ENCODE measurements at regions not wholly inside any gene's neighbourhood (a gene's known extent, or its start where the extent isn't known, plus 50 kb on each side); places are given as distances from the start of the nearest gene placed in this dataset.
A peak's percentile ranks its signal among the peaks of the same experiment; 100 is the strongest.
"Not testable (repeated sequence)": the region's sequence is repeated elsewhere in the genome, so short reads cannot be mapped to it uniquely, and the experiment has no call there.

DNA sequence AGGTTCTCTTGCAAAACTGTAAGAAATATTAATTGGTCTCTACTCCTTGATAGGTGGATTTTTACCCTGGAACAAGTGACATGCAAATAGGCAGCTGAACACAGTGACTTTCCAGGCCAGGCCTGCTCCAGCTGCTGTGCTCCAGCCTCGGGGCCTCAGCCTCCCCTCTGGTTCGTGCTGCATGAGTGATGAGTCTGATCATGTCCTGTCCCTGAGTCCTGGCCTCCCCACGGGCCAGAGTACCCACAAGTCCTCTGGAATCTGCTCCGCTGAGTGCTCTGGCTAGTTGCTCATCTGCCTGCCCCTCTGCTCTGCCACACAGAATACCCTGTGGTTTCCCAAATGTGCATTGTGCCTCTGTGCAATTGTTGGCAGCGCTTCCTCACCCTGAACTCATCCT lies 80.1 kb upstream of the PDZD8 start:
- DNase-seq = no peak
- CTCF ChIA-PET = no interaction called here

DNA sequence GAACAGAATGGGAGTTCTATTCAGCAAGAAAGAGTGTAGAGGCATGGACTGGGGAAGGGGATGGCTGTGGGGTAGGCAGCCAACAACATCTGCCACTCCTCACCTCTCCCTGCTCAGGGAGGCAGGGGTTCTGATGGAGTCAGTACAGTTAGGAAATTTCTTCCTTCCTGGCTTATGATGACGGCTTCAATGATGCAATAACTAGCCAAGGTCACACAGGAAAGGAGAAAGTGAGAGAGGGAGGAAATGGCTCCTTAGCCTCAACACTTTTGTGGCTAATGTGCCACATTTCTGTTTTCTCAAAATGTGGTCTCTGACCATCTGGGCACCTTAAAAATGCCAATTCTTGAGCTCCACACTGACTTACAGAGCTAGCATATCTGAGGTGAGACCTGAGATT lies 79.3 kb upstream of the PDZD8 start:
- POLR2A ChIA-PET = no interaction called here
- no peak overlapping the region for H3K4me3 Mint-ChIP-seq
- peaks cover 20% of the 10 kb centered on the region for H3K27me3 Mint-ChIP-seq
- H3K9me3 Mint-ChIP-seq (ENCODE audit: low read depth) = peaks cover 11% of the 10 kb centered on the region
- no peak overlapping the region for H3K27ac Mint-ChIP-seq
- H3K36me3 Mint-ChIP-seq (ENCODE audit: low read depth) = no peaks in the 10 kb centered on the region
- intact Hi-C loops (cut with DNase I, micrococcal nuclease) = no loop called here
- ATAC-seq (no peak), DNase-seq (no peak)
- H3K4me1 Mint-ChIP-seq = no peaks in the 10 kb centered on the region
- CTCF ChIA-PET = no interaction called here

More for the DNA sequence above, 80.1 kb upstream of the PDZD8 start:
- Mint-ChIP-seq H3K4me3 (no peak overlapping the region), H3K9me3 (ENCODE audit: low read depth) (peaks cover 11% of the 10 kb centered on the region), H3K27me3 (peaks cover 17% of the 10 kb centered on the region), H3K4me1 (no peaks in the 10 kb centered on the region), H3K36me3 (ENCODE audit: low read depth) (no peaks in the 10 kb centered on the region), H3K27ac (no peak overlapping the region)
- intact Hi-C loops (cut with DNase I, micrococcal nuclease) = no loop called here
- POLR2A ChIA-PET = no interaction called here
- no peak for ATAC-seq

DNA sequence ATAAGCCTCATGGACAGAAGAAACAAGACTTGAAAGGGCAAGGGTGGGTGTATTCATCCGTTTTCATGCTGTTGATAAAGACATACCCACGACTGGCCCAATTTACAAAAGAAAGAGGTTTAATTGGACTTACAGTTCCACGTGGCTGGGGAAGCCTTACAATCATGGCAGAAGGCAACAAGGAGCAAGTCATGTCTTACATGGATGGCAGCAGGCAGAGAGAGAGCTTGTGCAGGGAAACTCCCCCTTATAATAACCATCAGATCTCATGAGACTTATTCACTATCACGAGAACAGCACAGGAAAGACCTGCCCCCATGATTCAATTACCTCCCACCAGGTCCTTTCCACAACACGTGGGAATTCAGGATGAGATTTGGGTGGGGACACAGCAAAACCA lies 78.2 kb upstream of the PDZD8 start:
- peaks cover 18% of the 10 kb centered on the region for H3K27me3 Mint-ChIP-seq
- ATAC-seq; CTCF ChIA-PET; H3K4me3 Mint-ChIP-seq; H3K27ac Mint-ChIP-seq; H3K36me3 Mint-ChIP-seq (ENCODE audit: low read depth); intact Hi-C loops (cut with DNase I, micrococcal nuclease); POLR2A ChIA-PET; DNase-seq; H3K4me1 Mint-ChIP-seq: not testable (repeated sequence)
- peaks cover 11% of the 10 kb centered on the region for H3K9me3 Mint-ChIP-seq (ENCODE audit: low read depth)

DNA sequence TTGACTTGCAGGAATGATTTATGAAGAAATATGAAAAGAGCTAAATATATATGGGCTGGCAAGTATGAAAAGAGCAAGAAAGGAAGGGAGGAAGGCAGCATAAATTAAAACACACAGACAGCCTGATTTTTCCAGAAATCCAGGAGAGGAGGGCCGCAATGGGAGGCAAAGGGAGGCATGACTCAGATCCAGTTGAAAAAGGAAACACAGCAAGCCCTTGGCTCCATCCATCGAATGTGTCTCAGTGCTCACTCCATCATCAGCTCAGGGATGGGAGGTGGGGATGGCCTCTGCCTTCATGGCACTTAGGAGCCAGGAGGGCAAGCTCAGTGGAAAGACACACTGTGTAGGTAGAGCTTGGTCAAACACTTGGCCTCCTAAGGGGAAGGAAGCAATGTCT lies 75.7 kb upstream of the PDZD8 start:
- POLR2A ChIA-PET = no interaction called here

DNA sequence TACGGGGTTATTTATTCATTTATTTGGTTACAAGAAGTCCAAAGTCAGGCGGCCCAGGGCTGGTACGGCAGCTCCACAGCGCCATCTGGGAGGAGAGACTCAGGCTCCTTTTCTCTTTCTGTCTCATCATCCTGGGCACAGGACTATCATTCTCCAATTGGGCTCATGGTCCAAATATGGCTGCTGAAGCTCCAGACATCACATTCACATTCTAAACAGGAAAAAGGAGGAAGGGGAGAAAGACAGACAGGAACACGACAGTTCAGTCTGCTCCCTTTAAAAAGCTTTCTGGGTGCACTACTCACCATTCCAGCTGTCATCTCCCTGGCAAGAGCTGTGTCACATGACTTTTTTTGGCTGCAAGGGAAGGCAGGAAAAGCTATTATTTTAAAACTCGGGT lies 74.4 kb upstream of the PDZD8 start:
- H3K27ac Mint-ChIP-seq = no peak overlapping the region
- peaks cover 12% of the 10 kb centered on the region for H3K27me3 Mint-ChIP-seq
- peaks cover 2% of the 10 kb centered on the region for H3K36me3 Mint-ChIP-seq (ENCODE audit: low read depth)
- intact Hi-C loops (cut with DNase I, micrococcal nuclease) = no loop called here
- no peak for ATAC-seq
- DNase-seq = no peak
- peaks cover 22% of the 10 kb centered on the region for H3K9me3 Mint-ChIP-seq (ENCODE audit: low read depth)
- POLR2A ChIA-PET = no interaction called here
- no peak overlapping the region for H3K4me3 Mint-ChIP-seq
- CTCF ChIA-PET = no interaction called here
- no peaks in the 10 kb centered on the region for H3K4me1 Mint-ChIP-seq

More for the DNA sequence above, 75.7 kb upstream of the PDZD8 start:
- H3K27ac Mint-ChIP-seq = no peak overlapping the region
- peaks cover 2% of the 10 kb centered on the region for H3K36me3 Mint-ChIP-seq (ENCODE audit: low read depth)
- peaks cover 16% of the 10 kb centered on the region for H3K27me3 Mint-ChIP-seq
- no peaks in the 10 kb centered on the region for H3K4me1 Mint-ChIP-seq
- no peak overlapping the region for H3K4me3 Mint-ChIP-seq
- CTCF ChIA-PET = interaction anchor here (2.5 kb wide), 1 partner anchor 8 kb away, joined by 9 read pairs; no protein-coding TSS in a partner anchor
- ATAC-seq (no peak), DNase-seq (no peak)
- H3K9me3 Mint-ChIP-seq (ENCODE audit: low read depth) = peaks cover 18% of the 10 kb centered on the region
- intact Hi-C loops (cut with DNase I, micrococcal nuclease) = no loop called here

DNA sequence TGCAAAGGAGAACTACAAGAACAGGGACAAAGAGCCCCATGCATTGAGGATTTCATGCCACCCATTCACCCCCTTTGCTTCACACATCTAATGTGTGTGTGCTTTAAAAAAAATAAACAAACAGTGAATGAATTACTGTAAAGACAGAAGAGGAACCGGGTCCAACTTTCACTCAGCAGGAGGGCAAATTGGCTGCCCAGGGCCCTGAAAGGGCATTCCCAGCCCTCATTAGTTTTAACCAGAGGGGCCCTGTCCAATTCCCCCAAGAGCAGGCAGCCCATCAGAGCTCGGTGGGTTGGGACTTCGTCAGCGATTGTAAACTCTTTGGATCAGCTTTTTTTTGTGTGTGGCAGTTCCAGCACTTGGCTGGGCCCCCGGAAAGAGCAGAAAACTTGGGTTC lies 73.6 kb upstream of the PDZD8 start:
- POLR2A ChIA-PET = no interaction called here
- no peak for DNase-seq
- Mint-ChIP-seq H3K27me3 (peaks cover 13% of the 10 kb centered on the region), H3K27ac (no peak overlapping the region), H3K9me3 (ENCODE audit: low read depth) (peaks cover 22% of the 10 kb centered on the region), H3K4me3 (no peak overlapping the region), H3K4me1 (no peaks in the 10 kb centered on the region), H3K36me3 (ENCODE audit: low read depth) (peaks cover 2% of the 10 kb centered on the region)
- intact Hi-C loops (cut with DNase I, micrococcal nuclease) = no loop called here
- CTCF ChIA-PET = interaction anchor here (0.7 kb wide), 2 partner anchors 11 to 815 kb away, joined by 3 read pairs; no protein-coding TSS in a partner anchor
- ATAC-seq = no peak

DNA sequence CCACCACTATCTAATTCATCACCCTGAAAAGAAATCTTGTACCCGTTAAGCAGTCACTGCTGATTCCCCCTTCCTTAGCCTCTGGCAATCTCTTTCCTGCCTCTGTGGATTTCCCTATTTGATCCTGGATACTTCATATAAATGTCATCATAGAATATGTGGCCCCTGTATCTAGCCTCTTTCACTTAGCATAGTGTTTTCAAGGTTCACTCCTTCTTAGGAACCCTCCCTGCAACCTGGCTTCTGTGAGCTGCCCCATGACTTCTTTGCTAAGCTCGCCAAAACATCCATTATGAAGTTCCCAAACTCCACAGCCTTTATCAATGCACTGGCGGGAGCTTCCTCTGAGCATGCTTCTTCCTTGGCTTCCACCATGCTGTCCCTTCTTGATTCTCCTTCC lies 70.8 kb upstream of the PDZD8 start:
- Mint-ChIP-seq H3K27me3 (peaks cover 20% of the 10 kb centered on the region), H3K27ac (no peak overlapping the region), H3K4me3 (no peak overlapping the region), H3K9me3 (ENCODE audit: low read depth) (peaks cover 11% of the 10 kb centered on the region), H3K4me1 (peaks cover 6% of the 10 kb centered on the region), H3K36me3 (ENCODE audit: low read depth) (peaks cover 2% of the 10 kb centered on the region)
- ATAC-seq = no peak
- DNase-seq = no peak
- POLR2A ChIA-PET = no interaction called here
- intact Hi-C loops (cut with DNase I, micrococcal nuclease) = no loop called here
- CTCF ChIA-PET = interaction anchor here (0.6 to 1.0 kb wide), 2 partner anchors 13 to 131 kb away, joined by 3 read pairs; no protein-coding TSS in a partner anchor

DNA sequence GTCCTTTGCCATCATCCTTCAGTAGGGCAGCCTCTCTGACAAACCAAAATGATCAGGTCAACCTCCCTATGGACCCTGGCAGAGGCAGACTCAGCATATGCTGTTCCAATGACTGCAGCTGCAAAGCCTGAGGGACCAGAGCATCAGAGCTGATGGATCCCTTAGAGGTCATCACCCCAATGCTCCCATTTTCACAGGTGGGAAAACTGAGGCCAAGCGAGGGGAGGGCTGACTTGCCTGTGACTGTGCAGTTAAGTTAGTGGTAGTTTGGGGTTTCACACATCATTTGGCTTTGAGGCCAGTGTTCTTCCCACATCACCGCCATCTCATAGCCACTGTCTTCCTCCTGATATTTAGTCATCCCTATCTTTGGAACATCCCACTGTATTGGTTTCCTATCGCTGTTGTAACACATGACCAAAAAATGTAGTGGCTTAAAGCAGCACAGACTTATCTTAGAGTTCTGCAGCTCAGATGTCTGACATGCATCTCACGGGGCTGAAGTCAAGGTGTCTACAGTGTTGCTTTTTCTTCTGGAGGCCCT lies 69.3 kb upstream of the PDZD8 start:
- H3K9me3 Mint-ChIP-seq (ENCODE audit: low read depth) = peaks cover 11% of the 10 kb centered on the region
- no peak overlapping the region for H3K4me3 Mint-ChIP-seq
- no peak overlapping the region for H3K27ac Mint-ChIP-seq
- ATAC-seq (no peak), DNase-seq (no peak)
- intact Hi-C loops (cut with DNase I, micrococcal nuclease) = loop anchor here in 1 of 2 experiments (5.0 kb wide), 1 partner anchor 227 kb away; no protein-coding TSS in a partner anchor
- H3K36me3 Mint-ChIP-seq (ENCODE audit: low read depth) = peaks cover 2% of the 10 kb centered on the region
- H3K4me1 Mint-ChIP-seq = peaks cover 6% of the 10 kb centered on the region
- POLR2A ChIA-PET = no interaction called here
- CTCF ChIA-PET = interaction anchor here (0.6 to 0.9 kb wide), 2 partner anchors 18 to 91 kb away, joined by 3 read pairs; no protein-coding TSS in a partner anchor
- H3K27me3 Mint-ChIP-seq = peaks cover 14% of the 10 kb centered on the region

DNA sequence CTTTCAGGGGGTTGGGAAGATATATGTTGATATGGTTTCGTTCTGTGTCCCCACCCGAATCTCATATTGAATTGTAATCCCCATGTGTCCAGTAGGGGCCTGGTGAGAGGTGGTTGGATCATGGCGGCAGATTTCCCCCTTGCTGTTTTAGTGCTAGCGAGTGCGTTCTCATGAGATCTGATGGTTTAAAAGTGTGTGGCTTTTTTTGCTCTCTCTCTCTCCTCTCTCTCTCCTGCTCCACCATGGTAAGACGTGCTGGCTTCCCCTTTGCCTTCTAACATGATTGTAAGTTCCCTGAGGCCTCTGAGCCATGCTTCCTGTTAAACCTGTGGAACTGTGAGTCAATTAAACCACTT lies 68.4 kb upstream of the PDZD8 start:
- Mint-ChIP-seq H3K4me3 (no peak overlapping the region), H3K4me1 (peaks cover 6% of the 10 kb centered on the region), H3K9me3 (ENCODE audit: low read depth) (peaks cover 11% of the 10 kb centered on the region), H3K27ac (no peak overlapping the region), H3K36me3 (ENCODE audit: low read depth) (peaks cover 2% of the 10 kb centered on the region), H3K27me3 (peaks cover 14% of the 10 kb centered on the region)
- CTCF ChIA-PET = interaction anchor here (0.6 to 0.9 kb wide), 2 partner anchors 17 to 90 kb away, joined by 3 read pairs; no protein-coding TSS in a partner anchor
- DNase-seq (no peak), ATAC-seq (no peak)
- POLR2A ChIA-PET = no interaction called here
- intact Hi-C loops (cut with DNase I, micrococcal nuclease) = loop anchor here in 1 of 2 experiments (1.0 to 5.0 kb wide), 2 partner anchors 226 to 798 kb away; no protein-coding TSS in a partner anchor

DNA sequence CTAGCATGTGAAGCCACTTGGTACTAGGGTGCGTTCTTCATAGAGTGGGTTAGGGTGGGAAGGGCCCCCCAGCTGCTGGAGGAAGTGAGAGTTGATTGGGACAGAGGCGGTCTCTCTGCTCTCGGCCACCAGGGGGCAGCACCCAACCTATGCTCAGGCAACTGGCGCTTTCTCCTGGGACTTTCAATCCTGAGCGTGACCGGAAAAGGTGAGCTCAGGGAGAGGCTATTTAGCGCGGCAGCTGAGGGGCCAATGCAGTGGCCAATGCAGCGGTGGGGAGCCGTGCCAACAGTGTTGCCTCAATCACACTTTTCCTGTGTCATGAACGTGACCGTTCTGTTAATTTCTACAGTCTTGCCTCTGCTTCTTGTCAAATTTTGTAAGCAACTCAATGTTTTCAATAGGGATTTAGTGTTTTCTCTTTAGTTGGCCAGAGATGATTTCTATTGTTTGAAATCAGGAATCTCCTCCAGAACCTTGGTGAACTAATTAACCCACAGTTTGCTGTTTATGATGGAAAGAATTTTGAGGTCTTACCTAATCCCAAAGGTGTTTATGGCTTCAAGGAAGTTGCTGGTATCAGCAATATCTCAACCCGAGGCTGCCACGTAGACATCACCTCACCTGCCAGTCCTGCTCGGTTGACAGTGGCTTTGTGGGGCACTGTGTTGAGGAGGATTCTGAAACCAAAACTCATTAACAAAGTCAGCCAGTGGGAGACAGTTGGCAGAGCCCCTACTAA lies 67.9 kb upstream of the PDZD8 start:
- Mint-ChIP-seq H3K27me3 (peaks cover 15% of the 10 kb centered on the region), H3K36me3 (ENCODE audit: low read depth) (peaks cover 2% of the 10 kb centered on the region), H3K27ac (no peak overlapping the region), H3K9me3 (ENCODE audit: low read depth) (peaks cover 11% of the 10 kb centered on the region), H3K4me1 (peaks cover 6% of the 10 kb centered on the region), H3K4me3 (no peak overlapping the region)
- intact Hi-C loops (cut with DNase I, micrococcal nuclease) = loop anchor here in 1 of 2 experiments (1.0 to 5.0 kb wide), 2 partner anchors 226 to 798 kb away; no protein-coding TSS in a partner anchor
- POLR2A ChIA-PET = no interaction called here
- DNase-seq (peak; percentile 81), ATAC-seq (peak; percentile 63)
- CTCF ChIA-PET = interaction anchor here (0.6 to 1.9 kb wide), 19 partner anchors 9 to 799 kb away, joined by 3 to 9 read pairs (median 4); no protein-coding TSS in a partner anchor

DNA sequence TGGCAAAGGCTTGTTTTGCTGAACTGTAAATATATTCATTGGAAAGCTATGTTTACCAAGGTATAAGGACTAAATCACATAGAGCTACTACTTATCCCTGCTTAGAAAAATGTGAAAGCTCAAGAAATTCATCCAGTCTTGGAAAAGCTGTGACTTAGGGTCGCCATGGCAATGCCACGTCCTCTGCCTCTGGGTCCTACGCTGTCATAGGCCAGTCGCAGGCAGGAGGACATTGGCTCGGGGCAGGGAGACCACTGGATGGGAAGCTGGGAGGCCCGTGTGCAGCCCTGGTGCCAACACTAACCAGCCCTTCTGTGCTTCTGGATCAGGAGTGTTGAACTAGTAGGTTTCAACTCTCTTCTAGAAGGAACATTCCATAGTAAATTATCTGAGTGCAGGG lies 67.3 kb upstream of the PDZD8 start:
- intact Hi-C loops (cut with DNase I, micrococcal nuclease) = loop anchor here in 1 of 2 experiments (5.0 kb wide), 1 partner anchor 225 kb away; no protein-coding TSS in a partner anchor
- ChIA-PET POLR2A (no interaction called here), CTCF (interaction anchor here (0.6 to 1.9 kb wide), 18 partner anchors 8 to 799 kb away, joined by 3 to 9 read pairs (median 4); no protein-coding TSS in a partner anchor)
- no peak overlapping the region for H3K27ac Mint-ChIP-seq
- H3K4me3 Mint-ChIP-seq = no peak overlapping the region
- H3K9me3 Mint-ChIP-seq (ENCODE audit: low read depth) = peaks cover 11% of the 10 kb centered on the region
- DNase-seq (no peak), ATAC-seq (no peak)
- peaks cover 16% of the 10 kb centered on the region for H3K27me3 Mint-ChIP-seq
- H3K4me1 Mint-ChIP-seq = peaks cover 6% of the 10 kb centered on the region
- H3K36me3 Mint-ChIP-seq (ENCODE audit: low read depth) = peaks cover 2% of the 10 kb centered on the region
